Spleen (tissue), 11 donors: ENCODE measurements at regions not wholly inside any gene's neighbourhood (a gene's known extent, or its start where the extent isn't known, plus 50 kb on each side); places are given as distances from the start of the nearest gene placed in this dataset.
A peak's percentile ranks its signal among the peaks of the same experiment; 100 is the strongest.

Experiments used
- DNase-seq: peaks from one replicate; pipeline ENCODE4 v3.0.0-alpha.2; 2020
- H3K27ac ChIP-seq, 8 donors: fragments of 200-600 bp; sonication (generic) in 7 of 8; 1 replicate in 4 of 8; 2 replicates in 4 of 8; pipeline versions ENCODE4 v1.5.0 to v1.8.0; 2016 to 2021; ENCODE audit warnings: inconsistent platforms in 4 of 8, mild to moderate bottlenecking in 4 of 8, moderate library complexity in 1 of 8
- H3K27me3 ChIP-seq, 7 donors: fragments of 200-600 bp; sonication (generic) in 6 of 7; replicated peaks in 1 of 7; 1 replicate in 4 of 7; 2 replicates in 3 of 7; pipeline versions ENCODE4 v1.5.0 to v1.8.0; 2016 to 2021; ENCODE audit warnings: inconsistent platforms in 3 of 7, mild to moderate bottlenecking in 1 of 7
- H3K36me3 ChIP-seq, 6 donors: fragments of 200-600 bp; sonication (generic) in 5 of 6; 1 replicate in 4 of 6; 2 replicates in 2 of 6; pipeline versions ENCODE4 v1.5.0 to v1.8.0; 2016 to 2021; ENCODE audit warnings: inconsistent platforms in 2 of 6
- H3K4me1 ChIP-seq, 6 donors: fragments of 200-600 bp; sonication (generic) in 5 of 6; 1 replicate in 3 of 6; 2 replicates in 3 of 6; pipeline versions ENCODE4 v1.5.0 to v1.8.0; 2016 to 2021; ENCODE audit warnings: inconsistent platforms in 3 of 6
- H3K4me3 ChIP-seq, 8 donors: fragments of 200-600 bp; sonication (generic) in 7 of 8; 1 replicate in 4 of 8; 2 replicates in 4 of 8; pipeline versions ENCODE4 v1.5.0 to v1.8.0; 2016 to 2021; ENCODE audit warnings: inconsistent platforms in 4 of 8, mild to moderate bottlenecking in 4 of 8, moderate library complexity in 2 of 8
- H3K9me3 ChIP-seq, 8 donors: fragments of 200-600 bp; sonication (generic) in 7 of 8; 1 replicate in 4 of 8; 2 replicates in 4 of 8; pipeline versions ENCODE4 v1.5.0 to v1.8.0; 2016 to 2021; ENCODE audit warnings: inconsistent platforms in 4 of 8
- CTCF ChIP-seq, 11 experiments: fragments of 200-600 bp in 7 of 11; fragments of 450-650 bp in 4 of 11; sonication (generic) in 4 of 11; IDR thresholded peaks in 8 of 11; conservative IDR thresholded peaks in 3 of 11; 1 replicate in 7 of 11; 2 replicates in 4 of 11; pipeline versions ENCODE4 v1.4.0 to v1.8.0; 2016 to 2021; ENCODE audit warnings: antibody characterized with exemption in 11 of 11, inconsistent platforms in 4 of 11, mild to moderate bottlenecking in 1 of 11
- POLR2A ChIP-seq, 3 donors: fragments of 450-650 bp; IDR thresholded peaks; one replicate each; pipeline ENCODE4 v1.5.1; 2017; ENCODE audit warnings: antibody characterized with exemption in 3 of 3, mild to moderate bottlenecking in 1 of 3
- POLR2AphosphoS5 ChIP-seq, 3 donors: sonication (generic); formaldehyde crosslinking; IDR thresholded peaks; one replicate each; pipeline ENCODE4 v1.5.1; 2017; ENCODE audit warnings: antibody characterized with exemption in 3 of 3
- WGBS, 5 donors: extraction: QIAGEN DNeasy Blood & Tissue Kit in 3 of 5; methylation state at CpG; one replicate each; pipeline versions ENCODE4 v1.1.5 to v1.1.7; 2013 to 2018; 5-methylcytosine and 5-hydroxymethylcytosine counted together
- intact Hi-C: fragments of 100-400 bp; cut with DNase I; formaldehyde crosslinking; loops from one replicate; pipeline ENCODE4 v1.15.0; 2023; ENCODE audit warnings: low total_unique reads
- donor health status: healthy with polysubstance abuse.
- donor health status: DM: no; HTN: no; CAD: no; lungs with moderate emphysema.
- donor health status: DM: no; HTN: no; CAD: no.
- donor health status: Bipolar disorder and iron deficiency.
- donor health status: healthy.
- donor health status: DM: no; HTN: no; CAD: no.
- donor health status: DM: yes; HTN: yes; CAD: no.

GRCh38 chr3:190224863-190225692, 97.2 kb downstream of the CLDN1 start:
- Histone ChIP-seq H3K27ac (no peak overlapping the region), H3K4me3 (no peak overlapping the region), H3K4me1 (peaks cover 0 to 3% (median 0%) of the 10 kb centered on the region in 6 donors), H3K9me3 (peaks cover 0 to 12% (median 5%) of the 10 kb centered on the region in 8 donors), H3K36me3 (no peaks in the 10 kb centered on the region), H3K27me3 (no peaks in the 10 kb centered on the region)
- TF ChIP-seq POLR2AphosphoS5 (IDR thresholded peaks at IDR 0.05) (no peak), CTCF (IDR thresholded peaks at IDR 0.05 in 8 of 11, conservative IDR thresholded peaks at IDR 0.05 in 3 of 11) (peak in 6 of 11 experiments; percentile 33 to 53 (median 47)), POLR2A (IDR thresholded peaks at IDR 0.05) (no peak)
- WGBS, 5 donors = 22 to 33% (median 27%) methylated on average over 4 of the region's 4 CpGs
- no peak for DNase-seq
- intact Hi-C loops = loop anchor here (5.0 to 10.0 kb wide), 2 partner anchors 97 to 200 kb away; partner anchors contain the start of gene CLDN1

GRCh38 chr3:190224456-190224855, 97.8 kb downstream of the CLDN1 start:
- Histone ChIP-seq H3K27ac (no peak overlapping the region), H3K27me3 (no peaks in the 10 kb centered on the region), H3K36me3 (no peaks in the 10 kb centered on the region), H3K9me3 (peaks cover 0 to 13% (median 8%) of the 10 kb centered on the region in 8 donors), H3K4me3 (no peak overlapping the region), H3K4me1 (no peaks in the 10 kb centered on the region)
- TF ChIP-seq POLR2AphosphoS5 (IDR thresholded peaks at IDR 0.05) (no peak), CTCF (IDR thresholded peaks at IDR 0.05 in 8 of 11, conservative IDR thresholded peaks at IDR 0.05 in 3 of 11) (no peak), POLR2A (IDR thresholded peaks at IDR 0.05) (no peak)
- 76 to 84% (median 76%) methylated on average over 4 of the region's 4 CpGs for WGBS, 5 donors
- no peak for DNase-seq
- intact Hi-C loops = loop anchor here (10.0 kb wide), 1 partner anchor 200 kb away; no protein-coding TSS in a partner anchor

GRCh38 chr3:190222916-190223315, 99.3 kb downstream of the CLDN1 start:
- no peak overlapping the region for H3K4me3 ChIP-seq
- no peak overlapping the region for H3K27ac ChIP-seq
- TF ChIP-seq POLR2AphosphoS5 (IDR thresholded peaks at IDR 0.05) (no peak), CTCF (IDR thresholded peaks at IDR 0.05 in 8 of 11, conservative IDR thresholded peaks at IDR 0.05 in 3 of 11) (no peak), POLR2A (IDR thresholded peaks at IDR 0.05) (no peak)
- no peaks in the 10 kb centered on the region for H3K27me3 ChIP-seq
- H3K9me3 ChIP-seq = peaks cover 0 to 13% (median 8%) of the 10 kb centered on the region in 8 donors
- 79 to 84% (median 81%) methylated on average over 3 to 4 of the region's 4 CpGs for WGBS, 5 donors
- intact Hi-C loops = loop anchor here (10.0 kb wide), 1 partner anchor 202 kb away; no protein-coding TSS in a partner anchor
- DNase-seq = peak; percentile 51
- H3K4me1 ChIP-seq = no peaks in the 10 kb centered on the region
- no peaks in the 10 kb centered on the region for H3K36me3 ChIP-seq

GRCh38 chr3:190222360-190222759, 99.9 kb downstream of the CLDN1 start:
- Histone ChIP-seq H3K27ac (no peak overlapping the region), H3K36me3 (no peaks in the 10 kb centered on the region), H3K4me3 (no peak overlapping the region), H3K4me1 (no peaks in the 10 kb centered on the region), H3K27me3 (no peaks in the 10 kb centered on the region), H3K9me3 (peaks cover 0 to 13% (median 8%) of the 10 kb centered on the region in 8 donors)
- DNase-seq = no peak
- 79 to 89% (median 84%) methylated on average over 3 of the region's 3 CpGs for WGBS, 5 donors
- intact Hi-C loops = loop anchor here (10.0 kb wide), 1 partner anchor 202 kb away; no protein-coding TSS in a partner anchor
- TF ChIP-seq POLR2A (IDR thresholded peaks at IDR 0.05) (no peak), POLR2AphosphoS5 (IDR thresholded peaks at IDR 0.05) (no peak), CTCF (IDR thresholded peaks at IDR 0.05 in 8 of 11, conservative IDR thresholded peaks at IDR 0.05 in 3 of 11) (no peak)
